SW 1271 (cell line): ENCODE measurements at regions not wholly inside any gene's neighbourhood (a gene's known extent, or its start where the extent isn't known, plus 50 kb on each side); places are given as distances from the start of the nearest gene placed in this dataset.
"Not testable (repeated sequence)": the region's sequence is repeated elsewhere in the genome, so short reads cannot be mapped to it uniquely, and the experiment has no call there.

Experiments
- DNase-seq, 2 experiments: peaks; one replicate each; lab custom pipeline; 2025; lab: John Stamatoyannopoulos, UW

DNA sequence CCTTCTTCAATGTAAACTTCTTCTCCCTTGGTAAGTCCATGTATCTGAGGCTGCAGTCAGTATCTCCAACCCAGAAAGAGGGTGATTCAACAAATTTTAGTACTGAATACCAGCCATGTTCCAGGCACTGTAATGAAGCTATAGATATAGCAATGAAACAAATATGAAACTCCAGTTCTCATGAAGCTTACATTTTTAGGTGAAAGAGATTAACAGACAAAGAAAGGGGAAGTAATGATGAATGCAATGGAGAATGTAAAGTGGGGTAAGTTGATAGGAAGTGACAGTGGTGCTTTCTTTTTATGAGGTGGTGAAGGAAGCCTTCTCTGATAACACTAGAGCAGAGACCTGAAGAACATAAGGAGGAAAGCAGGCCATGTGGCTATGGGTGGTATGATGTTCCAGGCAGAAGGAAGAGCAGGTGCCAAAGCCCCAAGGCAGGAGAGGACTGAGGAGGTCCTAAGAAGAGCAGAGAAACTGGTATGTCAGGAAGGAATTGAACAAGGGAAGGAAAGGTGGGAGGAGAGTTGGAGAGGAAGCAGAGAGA is 143.6 kb downstream of the TFAP2B start:
- no peak for DNase-seq

DNA sequence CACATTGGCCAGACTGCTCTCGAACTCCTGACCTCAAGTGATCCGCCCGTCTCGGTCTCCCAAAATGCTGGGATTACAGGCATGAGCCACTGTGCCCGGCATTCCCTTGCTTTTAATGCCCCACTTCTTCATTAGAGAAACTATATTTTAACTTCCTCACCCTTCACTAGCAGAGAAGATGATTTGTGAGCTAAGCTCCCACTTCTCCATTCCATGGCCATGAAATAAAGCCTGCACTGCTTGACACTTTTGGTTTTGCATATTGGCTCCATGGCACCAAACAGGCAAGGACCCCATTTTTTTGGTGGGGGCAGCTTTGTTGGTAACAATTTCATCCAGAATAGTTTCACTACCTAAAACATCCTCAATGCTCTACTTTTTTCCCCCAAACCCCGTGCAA is 145.3 kb downstream of the TFAP2B start:
- DNase-seq: no peak

DNA sequence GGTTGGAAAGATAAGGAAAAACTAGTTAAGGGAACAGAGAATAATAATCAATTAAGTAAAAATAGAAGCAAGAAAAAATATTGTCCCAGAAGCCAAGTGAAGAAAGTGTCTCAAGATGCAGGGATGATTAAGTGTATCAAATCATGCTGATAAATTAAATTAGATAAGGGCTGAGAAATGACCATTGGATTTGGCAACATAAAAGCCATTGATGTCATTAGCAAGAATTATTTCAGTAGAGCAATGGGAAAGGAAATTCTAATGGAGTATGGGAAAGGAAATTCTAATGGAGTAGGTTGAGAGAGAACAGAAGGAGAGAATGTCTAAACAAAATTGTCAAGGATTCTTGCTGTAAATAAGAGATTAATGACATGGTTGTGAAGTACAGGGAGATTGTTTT is 146.8 kb downstream of the TFAP2B start:
- DNase-seq: no peak

DNA sequence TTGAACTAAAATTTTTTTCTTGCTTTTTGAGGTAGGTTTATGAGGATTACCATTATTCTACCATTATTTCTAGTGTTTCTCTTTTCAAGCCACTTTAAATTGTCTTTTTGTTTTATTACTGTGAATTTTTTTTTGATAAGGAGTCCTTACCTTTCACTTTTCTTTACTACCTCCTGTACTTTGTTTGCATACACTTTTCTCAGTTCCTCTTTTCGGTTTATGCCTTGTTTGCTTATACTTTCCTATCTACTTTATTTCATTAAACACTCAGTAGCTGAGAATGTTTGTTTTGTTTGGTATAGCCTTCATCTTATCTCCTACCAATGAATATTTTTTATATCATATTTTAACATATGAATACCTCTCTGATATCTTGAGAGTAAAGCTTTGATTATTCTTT is 147.9 kb downstream of the TFAP2B start:
- DNase-seq: no peak

- no peak for DNase-seq
These were observed 148.3 kb downstream of the TFAP2B start for GRCh38 chr6:50966986-50967385.

- DNase-seq: not testable (repeated sequence)
These were observed 149.6 kb downstream of the TFAP2B start for GRCh38 chr6:50968246-50968645.

- no peak for DNase-seq
These were observed 152.2 kb downstream of the TFAP2B start for GRCh38 chr6:50970908-50971307.

DNA sequence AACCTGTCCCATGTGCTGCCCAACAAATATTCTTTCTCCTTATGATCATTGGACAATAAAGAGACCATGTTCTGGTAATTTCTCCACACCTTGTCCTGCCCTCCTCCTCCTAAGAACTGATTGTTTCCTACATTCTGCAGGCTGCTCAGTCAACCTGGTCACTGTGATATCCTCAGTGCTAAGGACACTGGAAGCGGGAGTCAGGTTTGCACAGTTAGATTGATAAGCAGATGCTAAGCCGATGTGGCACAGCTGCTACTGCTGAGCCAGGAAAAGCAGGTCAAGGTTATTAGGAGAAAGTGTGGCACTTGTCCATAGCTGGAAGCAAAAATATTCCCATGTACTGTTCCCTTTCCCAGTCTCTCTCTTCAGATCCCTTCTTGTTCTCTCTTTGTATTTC is 154.8 kb downstream of the TFAP2B start:
- DNase-seq: no peak

GRCh38 chr6:50974319-50974718 is 155.6 kb downstream of the TFAP2B start:
- no peak for DNase-seq

- no peak for DNase-seq
These were observed 156.5 kb downstream of the TFAP2B start for GRCh38 chr6:50975216-50975615.

GRCh38 chr6:50976907-50977306 is 158.2 kb downstream of the TFAP2B start:
- no peak for DNase-seq

DNA sequence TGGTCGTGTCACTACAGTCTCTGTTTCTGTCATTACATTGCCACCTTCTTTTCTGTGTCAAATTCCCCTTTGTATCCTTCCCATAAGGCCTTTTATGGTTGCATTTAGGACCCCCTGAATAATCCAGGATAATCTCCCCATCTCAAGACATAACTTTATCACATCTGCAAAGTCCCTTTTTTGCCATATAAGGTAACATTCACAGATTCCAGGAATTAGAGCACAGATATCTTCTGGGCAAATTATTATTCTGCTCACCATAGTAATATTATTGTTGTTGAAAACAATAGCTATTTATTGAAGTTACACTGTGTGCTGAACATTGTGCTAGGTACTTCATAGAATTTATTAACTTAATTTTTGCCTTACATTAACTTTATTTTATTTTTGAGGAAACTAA is 159.1 kb downstream of the TFAP2B start:
- DNase-seq: no peak

DNA sequence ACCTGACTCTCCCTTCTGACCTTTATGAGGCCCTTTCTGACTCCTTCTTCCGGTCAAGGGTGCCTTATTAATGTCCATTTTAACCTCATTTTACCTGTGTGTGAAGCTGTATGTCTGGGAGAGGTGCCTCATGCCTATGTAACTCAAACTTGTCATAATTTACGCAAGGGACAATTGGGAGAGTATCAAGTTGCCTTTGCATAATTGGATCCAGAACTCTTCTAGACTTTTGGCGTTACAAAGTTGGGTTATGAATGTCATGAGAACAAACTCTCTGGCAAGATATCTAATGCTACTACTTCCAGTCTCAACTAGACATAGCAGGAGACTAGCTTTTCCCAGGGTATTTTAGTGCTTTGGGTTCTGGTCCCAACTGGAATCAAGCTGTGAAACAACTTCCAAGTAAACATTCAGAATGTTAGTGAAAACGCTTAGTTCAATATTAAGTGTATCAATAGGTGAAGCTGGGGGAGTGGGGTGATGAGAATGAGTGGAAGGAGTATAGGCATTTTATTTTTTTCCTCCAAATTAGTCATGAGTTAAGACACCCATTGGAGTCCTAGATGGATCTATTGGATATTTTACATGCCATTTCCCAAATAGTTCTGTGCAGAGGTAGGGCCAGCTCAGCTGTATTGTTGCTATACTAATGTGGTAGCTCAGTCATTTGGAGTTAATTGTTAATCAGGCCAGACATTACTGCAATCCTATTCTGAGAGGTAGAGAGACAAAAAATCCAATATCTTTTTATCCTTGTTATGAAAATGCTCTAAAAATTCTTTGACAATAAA is 159.9 kb downstream of the TFAP2B start:
- no peak for DNase-seq

DNA sequence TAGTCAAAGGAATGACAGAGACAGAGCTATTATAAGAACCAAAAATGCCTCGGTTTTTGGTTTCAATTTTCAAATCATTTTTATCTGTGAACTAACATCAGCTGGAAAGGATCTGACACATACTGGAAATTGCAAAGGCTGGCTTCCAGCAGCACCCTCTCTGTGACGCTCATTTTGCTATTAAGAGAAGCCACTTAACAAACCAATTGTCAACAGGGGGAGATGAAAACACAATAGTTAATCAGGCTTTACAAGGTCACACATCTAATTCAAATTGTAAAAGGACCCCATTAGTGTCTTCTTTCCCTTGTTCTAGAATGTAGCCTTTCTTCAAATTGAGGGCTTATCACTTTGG is 160.5 kb downstream of the TFAP2B start:
- no peak for DNase-seq

DNA sequence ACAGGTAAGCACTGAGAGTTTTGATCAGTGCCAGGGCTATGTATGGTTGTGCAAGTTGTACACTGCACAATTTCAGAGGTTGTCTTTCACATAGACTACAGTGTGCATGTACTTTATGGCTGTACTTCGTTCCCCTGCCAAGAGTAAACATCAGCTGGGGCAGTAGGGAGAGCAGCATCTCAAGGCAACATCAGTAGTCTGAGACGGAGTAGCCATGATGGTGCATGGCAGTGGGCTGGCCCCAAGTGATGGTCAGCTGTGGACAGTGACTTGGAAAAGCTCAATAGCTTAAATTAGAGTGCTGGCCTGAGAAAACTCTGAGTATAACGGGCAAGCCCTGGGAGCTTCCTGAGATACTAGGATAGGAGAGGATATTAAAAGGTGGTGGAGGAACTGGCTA is 165.5 kb downstream of the TFAP2B start:
- DNase-seq: no peak

- no peak for DNase-seq
These were observed 167.6 kb downstream of the TFAP2B start for GRCh38 chr6:50986319-50986718.

GRCh38 chr6:50989123-50989522 is 170.5 kb downstream of the TFAP2B start:
- DNase-seq: no peak

DNA sequence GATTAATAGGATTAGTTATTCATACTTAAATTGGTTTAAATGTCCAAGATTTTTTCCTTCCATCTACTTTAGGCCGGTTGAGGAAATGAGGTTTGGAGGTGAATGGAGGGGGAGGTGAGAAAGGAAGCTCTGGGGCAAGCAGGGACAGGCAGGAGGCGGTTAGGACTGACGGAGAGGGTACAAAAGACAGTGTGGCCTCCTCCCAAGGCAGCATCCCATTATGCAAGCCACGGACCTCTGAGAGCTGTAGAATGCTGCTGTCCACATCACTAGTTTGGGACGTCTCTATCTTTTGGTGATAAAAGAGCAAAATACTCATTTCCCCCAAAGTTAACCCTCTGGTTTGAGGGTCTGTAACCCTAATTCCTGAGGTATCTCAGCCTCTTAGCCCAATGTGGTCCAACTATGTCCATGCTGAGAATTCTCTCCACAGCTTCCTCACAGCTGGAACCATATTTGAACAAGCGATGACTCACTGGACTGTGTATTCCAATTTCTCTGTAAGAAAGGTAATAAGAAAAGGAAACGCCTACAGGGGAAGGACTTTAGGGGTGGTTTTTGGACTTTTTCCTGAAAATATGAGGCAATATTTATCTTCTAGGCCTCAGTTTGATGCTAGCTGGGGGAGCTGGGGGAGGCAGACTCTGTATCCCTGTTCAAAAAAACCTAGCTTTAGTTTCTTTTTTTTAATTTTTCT is 172.2 kb downstream of the TFAP2B start:
- DNase-seq: no peak

- DNase-seq: no peak
These were observed 173.6 kb downstream of the TFAP2B start for GRCh38 chr6:50992232-50992631.

DNA sequence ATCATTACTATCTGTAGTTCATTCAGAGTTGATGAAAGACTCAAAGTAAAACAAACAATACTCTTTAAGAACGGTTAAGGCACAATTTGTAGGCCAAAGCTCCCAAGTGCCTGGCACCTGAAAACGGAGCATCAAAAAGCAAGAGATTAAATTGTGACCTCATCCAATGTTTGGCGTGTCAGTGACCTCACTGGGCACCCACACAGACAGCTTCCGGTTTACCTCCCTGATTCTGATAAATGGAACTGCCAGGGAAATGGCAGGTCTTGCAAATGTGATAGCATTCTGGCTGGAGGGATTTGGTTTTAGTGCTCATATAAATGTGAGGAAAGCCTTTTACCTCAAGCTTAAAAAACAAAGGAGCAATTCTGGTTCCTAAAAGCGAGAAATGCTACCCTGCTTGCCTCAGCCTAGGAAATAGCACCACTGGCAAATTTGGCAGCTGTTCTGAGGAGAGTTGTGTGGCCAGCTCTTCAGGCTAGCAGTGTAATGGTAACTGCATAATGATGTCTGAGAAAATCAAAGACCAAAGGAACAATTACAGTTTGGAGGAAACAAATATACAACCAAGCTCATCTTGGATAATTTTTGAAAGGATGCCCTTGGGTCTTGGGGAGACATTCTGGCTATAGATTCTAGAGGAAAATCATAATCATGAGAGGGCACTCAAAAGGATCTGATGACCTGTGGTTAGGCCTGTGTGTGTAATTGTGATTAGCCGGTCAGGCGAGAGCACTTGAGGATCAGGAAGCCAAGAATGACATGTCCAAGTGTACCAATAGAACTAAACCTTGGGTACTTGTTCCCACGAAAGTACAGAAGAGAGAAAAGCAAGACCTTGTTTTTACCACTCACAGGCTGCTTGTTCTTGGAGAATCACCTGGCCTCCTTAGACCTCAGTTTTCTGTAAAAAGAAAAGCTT is 174.3 kb downstream of the TFAP2B start:
- DNase-seq: no peak

DNA sequence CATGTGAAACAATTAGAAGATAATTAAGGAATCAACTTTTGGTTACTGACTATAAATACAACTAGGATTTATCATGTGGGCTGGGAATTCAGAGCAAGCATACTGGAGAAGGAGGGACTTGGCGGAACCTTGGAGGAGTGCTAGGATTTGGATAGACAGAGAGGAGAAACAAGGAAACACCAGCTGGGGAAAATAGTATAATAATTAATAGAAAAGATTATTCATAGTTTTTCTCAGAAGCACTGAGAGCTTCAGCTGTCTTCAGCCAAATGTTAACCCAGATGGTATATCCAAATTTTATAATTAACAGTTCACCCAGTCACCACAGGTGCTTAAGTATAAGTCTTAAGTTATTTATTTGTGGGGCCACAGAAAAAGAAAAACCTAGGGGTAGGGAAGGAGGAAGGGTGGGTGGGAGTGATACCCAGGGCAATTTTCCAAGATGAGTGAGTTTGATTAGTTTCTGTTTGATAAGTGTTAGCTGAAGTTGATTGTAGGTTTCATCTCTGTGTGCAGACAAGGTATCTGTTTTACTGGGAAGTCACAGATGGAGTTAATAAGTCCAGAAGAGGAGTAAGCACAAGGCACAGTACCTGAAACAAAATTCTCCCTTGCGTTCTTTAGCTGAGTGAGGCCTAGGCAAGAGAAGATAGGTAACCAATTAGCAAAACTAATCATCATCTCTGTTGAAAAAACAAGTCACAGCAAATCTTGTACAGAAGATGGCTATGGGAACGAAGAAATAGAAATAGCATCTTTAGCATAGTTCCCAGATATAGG is 175.5 kb downstream of the TFAP2B start:
- no peak for DNase-seq

DNA sequence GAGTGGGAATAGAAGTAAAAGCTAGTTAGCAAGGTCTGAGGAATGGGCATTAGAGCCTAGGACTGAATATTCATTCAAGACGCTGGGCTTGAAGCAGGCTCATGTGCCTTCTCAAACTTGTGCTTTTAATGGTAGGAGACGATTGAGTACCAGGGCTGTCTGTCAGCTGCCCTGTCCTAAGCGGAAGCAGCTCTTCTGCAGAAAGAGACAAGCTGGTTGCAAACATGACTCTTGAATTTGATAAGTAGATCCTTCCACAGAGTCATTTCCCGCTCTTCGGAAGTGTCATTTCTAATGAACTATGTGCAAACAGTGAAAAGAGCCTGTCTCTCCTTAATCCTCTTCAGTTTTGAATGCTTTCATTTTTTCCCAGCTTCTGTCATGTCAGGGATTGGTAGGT is 176.4 kb downstream of the TFAP2B start:
- no peak for DNase-seq
